HG03103 (cell line): ENCODE measurements at regions not wholly inside any gene's neighbourhood (a gene's known extent, or its start where the extent isn't known, plus 50 kb on each side); places are given as distances from the start of the nearest gene placed in this dataset.
A peak's percentile ranks its signal among the peaks of the same experiment; 100 is the strongest.

ENCODE experiments used
- ATAC-seq: cut with Tn5 transposase; IDR thresholded peaks from one replicate; pipeline ENCODE4 v1.9.1; 2021; ENCODE audit warnings: low read depth; ENCODE audit not compliant: unreplicated experiment

DNA sequence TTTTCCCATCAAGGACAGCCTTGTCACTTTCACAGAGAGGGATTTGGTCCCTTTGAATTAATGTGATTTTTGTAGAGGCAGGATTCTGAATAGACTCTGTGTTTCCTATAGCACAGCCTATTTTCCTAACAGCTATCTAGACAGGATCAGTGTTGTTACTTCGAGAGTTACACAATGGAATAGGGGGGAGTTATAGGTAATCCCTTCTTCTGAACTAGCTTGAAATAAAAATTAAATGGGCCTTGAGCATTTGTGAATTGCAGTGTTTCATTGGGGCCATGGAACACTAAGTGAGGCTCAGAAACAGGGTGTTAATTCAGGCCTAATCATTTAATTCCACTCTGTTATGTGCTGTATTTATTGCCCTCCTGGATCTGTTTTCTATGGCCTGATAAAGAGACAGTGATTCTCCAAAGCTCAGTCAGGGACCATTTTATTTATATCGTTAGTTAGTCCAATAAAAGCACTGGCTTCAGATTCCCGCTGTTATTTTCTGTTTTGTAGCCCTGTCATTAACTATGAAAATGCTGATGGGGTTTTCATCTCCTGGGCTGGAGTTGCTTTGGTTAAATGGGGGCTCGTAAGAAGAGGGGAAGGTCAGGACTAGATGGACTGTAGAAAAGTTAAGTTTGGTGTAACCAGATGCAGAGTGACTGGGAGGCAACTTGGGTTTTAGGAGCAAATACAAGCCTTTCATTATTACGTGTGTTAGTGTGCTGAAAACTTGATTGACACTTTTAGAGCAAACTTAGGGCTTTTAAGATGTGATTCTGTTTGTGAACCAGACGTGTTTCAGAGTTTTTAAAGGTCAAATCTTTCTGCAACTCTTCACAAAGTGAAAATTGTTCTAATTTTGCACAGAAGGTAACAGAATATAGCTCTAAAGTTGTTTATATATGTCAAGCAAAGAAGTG is 461.0 kb upstream of the HNRNPA3 start:
- no peak for ATAC-seq

- no peak for ATAC-seq
Observed at GRCh38 chr2:176752295-176752694, 460.3 kb upstream of the HNRNPA3 start.

DNA sequence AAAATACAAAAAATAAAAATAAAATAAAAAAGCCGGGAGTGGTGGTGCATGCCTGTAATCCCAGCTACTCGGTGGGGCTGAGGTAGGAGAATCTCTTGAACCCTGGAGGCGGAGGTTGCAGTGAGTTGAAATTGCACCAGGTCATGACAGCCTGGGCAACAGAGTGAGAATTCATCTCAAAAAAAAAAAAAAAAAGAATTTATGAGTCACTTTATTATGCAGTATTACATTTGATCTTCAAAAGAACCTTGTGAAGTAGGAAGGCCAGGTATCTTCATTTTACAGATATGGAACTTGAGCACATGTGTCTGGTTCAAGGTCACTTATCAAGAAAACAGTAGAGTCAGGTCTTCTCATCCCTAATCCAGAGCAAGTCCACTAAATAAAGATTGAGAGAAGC is 459.4 kb upstream of the HNRNPA3 start:
- no peak for ATAC-seq

DNA sequence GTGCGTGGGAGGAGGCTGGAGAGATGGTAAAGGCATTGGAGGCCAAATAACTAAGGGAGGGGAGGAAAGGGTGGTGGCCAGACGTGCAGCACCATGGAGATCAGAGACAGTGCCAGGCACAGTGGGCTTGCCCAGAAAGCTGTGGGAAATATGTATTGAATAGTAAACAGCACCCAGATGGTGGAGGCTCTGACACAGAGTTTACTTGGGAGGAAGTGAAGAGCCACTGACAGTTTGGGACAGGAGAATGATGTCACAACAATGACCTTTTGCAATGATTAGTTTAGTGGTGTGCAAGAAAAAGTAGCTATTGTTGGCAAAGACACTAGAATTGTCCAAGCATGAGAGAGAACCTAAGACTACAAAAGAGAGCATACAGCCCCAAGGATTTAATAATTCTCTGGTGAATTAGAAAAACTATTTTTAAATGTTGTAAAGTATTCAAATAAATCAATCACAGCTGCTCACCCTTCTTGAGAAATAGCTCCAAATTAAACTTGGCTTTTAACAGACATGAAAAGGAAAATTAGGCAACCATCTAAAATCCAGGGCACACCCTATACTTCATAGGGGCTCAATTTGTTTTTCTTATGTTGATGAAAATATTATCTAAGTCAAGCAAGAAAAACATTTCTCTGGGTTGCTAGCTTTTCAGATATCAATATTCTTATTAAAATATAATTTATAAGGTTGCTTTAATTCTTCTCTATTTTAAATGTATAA is 458.7 kb upstream of the HNRNPA3 start:
- ATAC-seq: no peak

- ATAC-seq: no peak
Observed at GRCh38 chr2:176755537-176756135, 457.0 kb upstream of the HNRNPA3 start.

- ATAC-seq: no peak
Observed at GRCh38 chr2:176758426-176758825, 454.2 kb upstream of the HNRNPA3 start.

DNA sequence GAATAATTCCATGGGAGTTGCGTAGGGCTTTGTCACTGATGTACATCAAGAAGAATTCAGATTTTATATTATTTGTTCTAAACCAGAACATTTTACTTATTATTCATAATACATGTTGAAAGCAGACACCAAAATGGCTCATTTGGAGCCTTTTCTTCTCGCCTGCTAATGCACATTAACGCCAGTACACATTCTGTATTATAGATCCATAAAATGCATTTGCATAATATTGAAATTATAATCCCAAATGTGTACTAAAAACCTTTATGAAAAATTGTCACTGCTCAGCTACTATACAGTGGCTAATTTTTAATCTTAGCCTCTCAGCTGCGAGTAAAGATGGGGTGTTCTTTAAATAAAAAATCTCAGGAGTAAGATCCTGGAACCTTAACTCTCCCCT is 452.2 kb upstream of the HNRNPA3 start:
- ATAC-seq: no peak

GRCh38 chr2:176763130-176763529 is 449.5 kb upstream of the HNRNPA3 start:
- no peak for ATAC-seq

DNA sequence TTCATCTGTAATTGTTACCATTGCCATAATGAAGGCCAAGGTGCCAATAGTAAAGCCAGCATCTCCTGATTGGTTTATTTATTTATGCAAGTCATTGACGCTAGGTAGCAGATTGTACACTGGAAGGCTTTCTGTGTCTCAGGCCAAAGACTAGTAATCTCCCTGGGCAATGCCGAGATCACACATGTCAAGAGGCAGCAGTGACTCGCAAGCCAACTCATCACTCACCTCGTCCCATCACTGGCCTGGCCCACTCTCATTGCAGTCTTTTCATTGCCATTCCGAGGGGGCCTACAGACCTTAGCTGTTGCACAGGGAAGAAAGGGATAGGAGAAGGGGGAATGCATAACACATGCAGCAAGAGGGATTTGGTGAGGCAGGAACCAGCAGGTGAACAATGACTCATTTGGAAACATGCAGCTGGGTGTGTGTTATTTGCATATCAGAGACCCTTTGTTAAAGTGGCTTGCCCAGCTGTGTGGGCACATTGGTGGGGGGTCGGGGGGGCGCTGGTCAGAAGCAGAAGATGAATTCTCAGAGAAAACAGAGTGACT is 448.7 kb upstream of the HNRNPA3 start:
- ATAC-seq: peak; percentile 59

- no peak for ATAC-seq
Observed at GRCh38 chr2:176764921-176765320, 447.7 kb upstream of the HNRNPA3 start.

DNA sequence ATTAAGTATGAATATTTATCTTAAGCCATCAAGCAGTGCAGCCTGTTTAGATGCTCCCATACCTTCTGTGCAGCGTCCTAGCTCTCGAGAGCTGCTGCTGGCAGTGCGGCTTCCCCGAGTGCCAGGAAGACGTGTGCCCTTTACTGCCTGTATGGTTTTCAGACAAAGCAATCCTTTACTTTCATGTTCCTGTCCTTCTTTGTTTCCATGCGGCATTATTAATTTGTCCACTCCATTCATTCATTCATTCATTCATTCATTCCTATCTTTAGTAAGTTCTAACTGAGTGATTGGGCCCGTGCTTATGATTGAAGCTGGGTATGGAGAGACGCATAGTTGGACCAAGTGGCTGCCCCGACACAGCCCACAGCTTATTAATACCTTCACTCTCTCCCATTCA is 446.6 kb upstream of the HNRNPA3 start:
- no peak for ATAC-seq

DNA sequence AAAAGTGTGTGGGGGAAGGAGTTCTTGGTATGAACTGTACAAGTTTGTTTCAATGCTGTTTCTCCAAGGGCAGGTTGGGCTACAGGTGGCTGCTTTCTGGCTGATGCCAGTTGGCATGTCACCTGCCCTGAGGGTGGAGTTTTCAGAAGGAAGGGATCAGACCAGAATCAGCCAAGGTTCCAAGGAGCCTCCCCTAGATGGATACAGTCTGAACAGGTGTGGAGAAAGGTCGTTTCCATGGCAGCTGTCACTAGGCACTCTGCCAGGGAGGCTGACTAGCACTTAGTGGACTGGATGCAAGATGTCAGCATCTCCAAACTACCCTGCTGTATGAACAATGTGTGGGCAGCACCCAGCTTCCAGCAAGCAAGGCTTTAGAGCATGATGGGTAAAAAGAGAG is 444.4 kb upstream of the HNRNPA3 start:
- ATAC-seq: no peak

- ATAC-seq: no peak
Observed at GRCh38 chr2:176769021-176769420, 443.6 kb upstream of the HNRNPA3 start.

- no peak for ATAC-seq
Observed at GRCh38 chr2:176769499-176770370, 442.9 kb upstream of the HNRNPA3 start.

- no peak for ATAC-seq
Observed at GRCh38 chr2:176772816-176773215, 439.8 kb upstream of the HNRNPA3 start.

GRCh38 chr2:176774766-176775451 is 437.7 kb upstream of the HNRNPA3 start:
- ATAC-seq: no peak

- no peak for ATAC-seq
Observed at GRCh38 chr2:176777262-176777661, 435.3 kb upstream of the HNRNPA3 start.

- no peak for ATAC-seq
Observed at GRCh38 chr2:176779917-176780316, 432.7 kb upstream of the HNRNPA3 start.

DNA sequence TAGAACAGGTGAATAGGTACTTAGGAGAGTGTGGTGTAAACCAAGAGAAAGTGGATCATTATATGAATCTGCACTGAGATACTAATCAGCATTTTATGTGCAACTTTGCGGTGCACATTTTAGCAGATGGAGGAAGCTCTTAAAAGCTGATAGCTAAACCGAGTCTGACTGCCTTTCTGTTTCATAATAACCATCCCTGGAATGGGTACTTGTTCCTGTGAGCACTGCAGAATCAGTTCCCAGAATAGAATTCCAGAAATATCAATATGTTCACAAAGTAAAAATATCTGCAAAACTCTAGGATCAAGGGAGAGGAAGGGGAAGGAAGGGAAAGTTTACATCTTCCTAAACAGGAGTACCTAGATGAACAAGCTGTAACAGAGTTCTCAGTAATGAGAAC is 432.2 kb upstream of the HNRNPA3 start:
- ATAC-seq: no peak
